NT2/D1 (cell line): ENCODE measurements at regions not wholly inside any gene's neighbourhood (a gene's known extent, or its start where the extent isn't known, plus 50 kb on each side); places are given as distances from the start of the nearest gene placed in this dataset.
"Not testable (repeated sequence)": the region's sequence is repeated elsewhere in the genome, so short reads cannot be mapped to it uniquely, and the experiment has no call there.

ENCODE experiments used
- SUZ12 ChIP-seq: IDR thresholded peaks from 2 replicates; pipeline ENCODE4 v1.6.1; 2011; ENCODE audit not compliant: insufficient read length, insufficient read depth; ENCODE audit errors: extremely low read depth
- YY1 ChIP-seq: IDR thresholded peaks from 2 replicates; pipeline ENCODE4 v1.6.1; 2011; ENCODE audit not compliant: insufficient read length, insufficient read depth
- ZNF274 ChIP-seq: IDR thresholded peaks from 2 replicates; pipeline ENCODE4 v1.6.1; 2011; ENCODE audit warnings: mild to moderate bottlenecking, low read depth, low read length

DNA sequence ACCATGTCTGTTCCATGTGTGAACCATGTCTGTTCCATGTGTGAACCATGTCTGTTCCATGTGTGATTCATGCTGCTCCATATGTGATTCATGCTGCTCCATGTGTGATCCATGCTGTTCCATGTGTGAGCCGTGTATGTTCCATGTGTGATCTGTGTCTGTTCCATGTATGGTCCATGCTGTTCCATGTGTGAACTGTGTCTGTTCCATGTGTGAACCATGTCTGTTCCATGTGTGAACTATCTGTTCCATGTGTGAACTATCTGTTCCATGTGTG is 74.7 kb upstream of the METTL9 start:
- not testable (repeated sequence) for TF ChIP-seq YY1, SUZ12, ZNF274
